ENCODE measurements at regions not wholly inside any gene's neighbourhood (a gene's known extent, or its start where the extent isn't known, plus 50 kb on each side); places are given as distances from the start of the nearest gene placed in this dataset.

- TF ChIP-seq, protein P1, sequence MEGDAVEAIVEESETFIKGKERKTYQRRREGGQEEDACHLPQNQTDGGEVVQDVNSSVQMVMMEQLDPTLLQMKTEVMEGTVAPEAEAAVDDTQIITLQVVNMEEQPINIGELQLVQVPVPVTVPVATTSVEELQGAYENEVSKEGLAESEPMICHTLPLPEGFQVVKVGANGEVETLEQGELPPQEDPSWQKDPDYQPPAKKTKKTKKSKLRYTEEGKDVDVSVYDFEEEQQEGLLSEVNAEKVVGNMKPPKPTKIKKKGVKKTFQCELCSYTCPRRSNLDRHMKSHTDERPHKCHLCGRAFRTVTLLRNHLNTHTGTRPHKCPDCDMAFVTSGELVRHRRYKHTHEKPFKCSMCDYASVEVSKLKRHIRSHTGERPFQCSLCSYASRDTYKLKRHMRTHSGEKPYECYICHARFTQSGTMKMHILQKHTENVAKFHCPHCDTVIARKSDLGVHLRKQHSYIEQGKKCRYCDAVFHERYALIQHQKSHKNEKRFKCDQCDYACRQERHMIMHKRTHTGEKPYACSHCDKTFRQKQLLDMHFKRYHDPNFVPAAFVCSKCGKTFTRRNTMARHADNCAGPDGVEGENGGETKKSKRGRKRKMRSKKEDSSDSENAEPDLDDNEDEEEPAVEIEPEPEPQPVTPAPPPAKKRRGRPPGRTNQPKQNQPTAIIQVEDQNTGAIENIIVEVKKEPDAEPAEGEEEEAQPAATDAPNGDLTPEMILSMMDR (IDR thresholded peaks at IDR 0.05) = no peak
- TF ChIP-seq POLR2AphosphoS5 (IDR thresholded peaks at IDR 0.05) = no peak
- TF ChIP-seq POLR2A (IDR thresholded peaks at IDR 0.05) = no peak
- no peak for TF ChIP-seq EP300 (IDR thresholded peaks at IDR 0.05)
Observed at GRCh38 chr5:136525597-136525996, 160.3 kb upstream of the TRPC7 start.
